Spleen (tissue), 11 donors: ENCODE measurements at regions not wholly inside any gene's neighbourhood (a gene's known extent, or its start where the extent isn't known, plus 50 kb on each side); places are given as distances from the start of the nearest gene placed in this dataset.

ENCODE experiments used
- DNase-seq: peaks from one replicate; pipeline ENCODE4 v3.0.0-alpha.2; 2020
- H3K27ac ChIP-seq, 8 donors: fragments of 200-600 bp; sonication (generic) in 7 of 8; 1 replicate in 4 of 8; 2 replicates in 4 of 8; pipeline versions ENCODE4 v1.5.0 to v1.8.0; 2016 to 2021; ENCODE audit warnings: inconsistent platforms in 4 of 8, mild to moderate bottlenecking in 4 of 8, moderate library complexity in 1 of 8
- H3K27me3 ChIP-seq, 7 donors: fragments of 200-600 bp; sonication (generic) in 6 of 7; replicated peaks in 1 of 7; 1 replicate in 4 of 7; 2 replicates in 3 of 7; pipeline versions ENCODE4 v1.5.0 to v1.8.0; 2016 to 2021; ENCODE audit warnings: inconsistent platforms in 3 of 7, mild to moderate bottlenecking in 1 of 7
- H3K36me3 ChIP-seq, 6 donors: fragments of 200-600 bp; sonication (generic) in 5 of 6; 1 replicate in 4 of 6; 2 replicates in 2 of 6; pipeline versions ENCODE4 v1.5.0 to v1.8.0; 2016 to 2021; ENCODE audit warnings: inconsistent platforms in 2 of 6
- H3K4me1 ChIP-seq, 6 donors: fragments of 200-600 bp; sonication (generic) in 5 of 6; 1 replicate in 3 of 6; 2 replicates in 3 of 6; pipeline versions ENCODE4 v1.5.0 to v1.8.0; 2016 to 2021; ENCODE audit warnings: inconsistent platforms in 3 of 6
- H3K4me3 ChIP-seq, 8 donors: fragments of 200-600 bp; sonication (generic) in 7 of 8; 1 replicate in 4 of 8; 2 replicates in 4 of 8; pipeline versions ENCODE4 v1.5.0 to v1.8.0; 2016 to 2021; ENCODE audit warnings: inconsistent platforms in 4 of 8, mild to moderate bottlenecking in 4 of 8, moderate library complexity in 2 of 8
- H3K9me3 ChIP-seq, 8 donors: fragments of 200-600 bp; sonication (generic) in 7 of 8; 1 replicate in 4 of 8; 2 replicates in 4 of 8; pipeline versions ENCODE4 v1.5.0 to v1.8.0; 2016 to 2021; ENCODE audit warnings: inconsistent platforms in 4 of 8
- CTCF ChIP-seq, 11 experiments: fragments of 200-600 bp in 7 of 11; fragments of 450-650 bp in 4 of 11; sonication (generic) in 4 of 11; IDR thresholded peaks in 8 of 11; conservative IDR thresholded peaks in 3 of 11; 1 replicate in 7 of 11; 2 replicates in 4 of 11; pipeline versions ENCODE4 v1.4.0 to v1.8.0; 2016 to 2021; ENCODE audit warnings: antibody characterized with exemption in 11 of 11, inconsistent platforms in 4 of 11, mild to moderate bottlenecking in 1 of 11
- POLR2A ChIP-seq, 3 donors: fragments of 450-650 bp; IDR thresholded peaks; one replicate each; pipeline ENCODE4 v1.5.1; 2017; ENCODE audit warnings: antibody characterized with exemption in 3 of 3, mild to moderate bottlenecking in 1 of 3
- POLR2AphosphoS5 ChIP-seq, 3 donors: sonication (generic); formaldehyde crosslinking; IDR thresholded peaks; one replicate each; pipeline ENCODE4 v1.5.1; 2017; ENCODE audit warnings: antibody characterized with exemption in 3 of 3
- WGBS, 5 donors: extraction: QIAGEN DNeasy Blood & Tissue Kit in 3 of 5; methylation state at CpG; one replicate each; pipeline versions ENCODE4 v1.1.5 to v1.1.7; 2013 to 2018; 5-methylcytosine and 5-hydroxymethylcytosine counted together
- intact Hi-C: fragments of 100-400 bp; cut with DNase I; formaldehyde crosslinking; loops from one replicate; pipeline ENCODE4 v1.15.0; 2023; ENCODE audit warnings: low total_unique reads
- donor health status: healthy with polysubstance abuse.
- donor health status: DM: no; HTN: no; CAD: no; lungs with moderate emphysema.
- donor health status: DM: no; HTN: no; CAD: no.
- donor health status: Bipolar disorder and iron deficiency.
- donor health status: healthy.
- donor health status: DM: no; HTN: no; CAD: no.
- donor health status: DM: yes; HTN: yes; CAD: no.

- DNase-seq: no peak
- Histone ChIP-seq H3K4me1 (peaks cover 0 to 13% (median 4%) of the 10 kb centered on the region in 6 donors), H3K27me3 (peaks cover 0 to 8% (median 0%) of the 10 kb centered on the region in 7 donors), H3K9me3 (no peaks in the 10 kb centered on the region), H3K4me3 (no peak overlapping the region), H3K27ac (no peak overlapping the region), H3K36me3 (no peaks in the 10 kb centered on the region)
- 75 to 87% (median 78%) methylated on average over 3 of the region's 3 CpGs for WGBS, 5 donors
- intact Hi-C loops: no loop called here
- TF ChIP-seq CTCF (IDR thresholded peaks at IDR 0.05 in 8 of 11, conservative IDR thresholded peaks at IDR 0.05 in 3 of 11) (no peak), POLR2AphosphoS5 (IDR thresholded peaks at IDR 0.05) (no peak), POLR2A (IDR thresholded peaks at IDR 0.05) (no peak)
Observed at GRCh38 chr6:163761481-163761880, 347.0 kb downstream of the QKI start.

GRCh38 chr6:163760860-163761259 is 346.3 kb downstream of the QKI start:
- 55 to 74% (median 68%) methylated on average over 3 of the region's 3 CpGs for WGBS, 5 donors
- Histone ChIP-seq H3K36me3 (no peaks in the 10 kb centered on the region), H3K4me1 (peaks cover 0 to 16% (median 5%) of the 10 kb centered on the region in 6 donors), H3K4me3 (no peak overlapping the region), H3K9me3 (no peaks in the 10 kb centered on the region), H3K27me3 (peaks cover 0 to 8% (median 0%) of the 10 kb centered on the region in 7 donors), H3K27ac (no peak overlapping the region)
- DNase-seq: no peak
- intact Hi-C loops: no loop called here
- TF ChIP-seq POLR2AphosphoS5 (IDR thresholded peaks at IDR 0.05) (no peak), POLR2A (IDR thresholded peaks at IDR 0.05) (no peak), CTCF (IDR thresholded peaks at IDR 0.05 in 8 of 11, conservative IDR thresholded peaks at IDR 0.05 in 3 of 11) (no peak)

GRCh38 chr6:163759542-163759941 is 345.0 kb downstream of the QKI start:
- no peak for TF ChIP-seq POLR2AphosphoS5 (IDR thresholded peaks at IDR 0.05)
- TF ChIP-seq POLR2A (IDR thresholded peaks at IDR 0.05): no peak
- TF ChIP-seq CTCF (IDR thresholded peaks at IDR 0.05 in 8 of 11, conservative IDR thresholded peaks at IDR 0.05 in 3 of 11): no peak
- Histone ChIP-seq H3K4me1 (peaks cover 0 to 29% (median 10%) of the 10 kb centered on the region in 6 donors), H3K36me3 (no peaks in the 10 kb centered on the region), H3K27me3 (peaks cover 0 to 8% (median 0%) of the 10 kb centered on the region in 7 donors), H3K27ac (no peak overlapping the region), H3K4me3 (no peak overlapping the region), H3K9me3 (no peaks in the 10 kb centered on the region)
- no peak for DNase-seq
- WGBS, 5 donors: 90 to 95% (median 93%) methylated on average over 5 of the region's 5 CpGs
- intact Hi-C loops: no loop called here

- DNase-seq: no peak
- no peak overlapping the region for H3K4me3 ChIP-seq
- H3K4me1 ChIP-seq: peaks cover 0 to 30% (median 10%) of the 10 kb centered on the region in 6 donors
- peaks cover 0 to 8% (median 0%) of the 10 kb centered on the region in 7 donors for H3K27me3 ChIP-seq
- TF ChIP-seq CTCF (IDR thresholded peaks at IDR 0.05 in 8 of 11, conservative IDR thresholded peaks at IDR 0.05 in 3 of 11) (no peak), POLR2AphosphoS5 (IDR thresholded peaks at IDR 0.05) (no peak), POLR2A (IDR thresholded peaks at IDR 0.05) (no peak)
- H3K9me3 ChIP-seq: peaks cover 0 to 6% (median 0%) of the 10 kb centered on the region in 8 donors
- H3K36me3 ChIP-seq: no peaks in the 10 kb centered on the region
- intact Hi-C loops: no loop called here
- no peak overlapping the region for H3K27ac ChIP-seq
Observed at GRCh38 chr6:163757520-163757919, 343.0 kb downstream of the QKI start.
